Upper lobe of left lung (tissue), 6 donors: ENCODE measurements at regions not wholly inside any gene's neighbourhood (a gene's known extent, or its start where the extent isn't known, plus 50 kb on each side); places are given as distances from the start of the nearest gene placed in this dataset.

Experiments used
- ATAC-seq, 2 donors: fragments of 200-7000 bp; cut with Tn5 transposase; one replicate each; pipeline ENCODE4 v1.9.1; 2022; ENCODE audit warnings: mild to moderate bottlenecking in 2 of 2, moderate library complexity in 2 of 2; ENCODE audit not compliant: low FRiP score in 2 of 2
- DNase-seq, 2 donors: peaks; one replicate each; pipeline ENCODE4 v3.0.0-alpha.2; 2019 to 2020
- H3K27ac ChIP-seq, 4 donors: fragments of 200-600 bp; sonication (generic); one replicate each; pipeline ENCODE4 v1.5.1; 2016 to 2019
- H3K27me3 ChIP-seq, 4 donors: fragments of 200-600 bp; sonication (generic); one replicate each; pipeline ENCODE4 v1.5.1; 2017 to 2019
- H3K36me3 ChIP-seq, 4 donors: fragments of 200-600 bp; sonication (generic); one replicate each; pipeline ENCODE4 v1.5.1; 2016 to 2019
- H3K4me1 ChIP-seq, 4 donors: fragments of 200-600 bp; sonication (generic); one replicate each; pipeline ENCODE4 v1.5.1; 2018 to 2019
- H3K4me3 ChIP-seq, 4 donors: fragments of 200-600 bp; sonication (generic); one replicate each; pipeline ENCODE4 v1.5.1; 2017 to 2019; ENCODE audit warnings: mild to moderate bottlenecking in 2 of 4, moderate library complexity in 1 of 4
- H3K9me3 ChIP-seq, 4 donors: fragments of 200-600 bp; sonication (generic); one replicate each; pipeline ENCODE4 v1.5.1; 2018 to 2019
- EP300 ChIP-seq, 4 donors: sonication (generic); formaldehyde crosslinking; IDR thresholded peaks; one replicate each; pipeline ENCODE4 v1.5.1; 2017; ENCODE audit warnings: antibody characterized with exemption in 4 of 4, control low read depth in 2 of 4
- POLR2A ChIP-seq, 4 donors: fragments of 450-650 bp; IDR thresholded peaks; one replicate each; pipeline ENCODE4 v1.5.1; 2016 to 2017; ENCODE audit warnings: antibody characterized with exemption in 4 of 4, mild to moderate bottlenecking in 2 of 4
- POLR2AphosphoS5 ChIP-seq, 2 donors: sonication (generic); formaldehyde crosslinking; IDR thresholded peaks; one replicate each; pipeline ENCODE4 v1.5.1; 2017; ENCODE audit warnings: antibody characterized with exemption in 2 of 2
- WGBS, 2 donors: methylation state at CpG; one replicate each; pipeline ENCODE4 v1.1.5; 2017 to 2018; 5-methylcytosine and 5-hydroxymethylcytosine counted together
- TF ChIP-seq, protein P1 (sequence below), 6 experiments: fragments of 450-650 bp in 4 of 6; fragments of 200-600 bp in 2 of 6; sonication (generic) in 2 of 6; IDR thresholded peaks; one replicate each; pipeline ENCODE4 v1.5.1; 2016 to 2019; ENCODE audit warnings: antibody characterized with exemption in 6 of 6
- donor health status: DM: no; HTN: no; CAD: no; lungs with moderate emphysema.
- donor health status: DM: no; HTN: yes; CAD: no; lungs with severe emphysema.

DNA sequence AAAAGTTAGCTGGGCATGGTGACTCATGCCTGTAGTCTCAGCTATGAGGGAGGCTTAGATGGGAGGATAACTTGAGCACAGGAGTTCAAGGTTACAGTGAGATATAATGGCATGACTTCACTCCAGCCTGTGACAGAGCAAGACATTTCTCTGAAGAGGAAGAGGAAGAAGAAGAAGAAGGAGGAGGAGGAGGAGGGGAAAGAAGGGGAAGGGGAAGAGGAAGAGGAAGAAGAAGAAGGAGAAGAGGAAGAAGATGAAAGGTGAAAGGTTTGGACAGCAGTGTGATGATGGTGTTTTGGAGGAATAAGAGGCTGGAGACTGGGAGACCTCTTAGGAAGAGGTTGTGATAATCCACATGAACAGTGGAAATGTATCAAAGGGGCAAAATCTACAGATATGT lies 410.7 kb upstream of the JAG1 start:
- TF ChIP-seq EP300 (IDR thresholded peaks at IDR 0.05) (no peak), POLR2A (IDR thresholded peaks at IDR 0.05) (no peak), POLR2AphosphoS5 (IDR thresholded peaks at IDR 0.05) (no peak)
- TF ChIP-seq, protein P1, sequence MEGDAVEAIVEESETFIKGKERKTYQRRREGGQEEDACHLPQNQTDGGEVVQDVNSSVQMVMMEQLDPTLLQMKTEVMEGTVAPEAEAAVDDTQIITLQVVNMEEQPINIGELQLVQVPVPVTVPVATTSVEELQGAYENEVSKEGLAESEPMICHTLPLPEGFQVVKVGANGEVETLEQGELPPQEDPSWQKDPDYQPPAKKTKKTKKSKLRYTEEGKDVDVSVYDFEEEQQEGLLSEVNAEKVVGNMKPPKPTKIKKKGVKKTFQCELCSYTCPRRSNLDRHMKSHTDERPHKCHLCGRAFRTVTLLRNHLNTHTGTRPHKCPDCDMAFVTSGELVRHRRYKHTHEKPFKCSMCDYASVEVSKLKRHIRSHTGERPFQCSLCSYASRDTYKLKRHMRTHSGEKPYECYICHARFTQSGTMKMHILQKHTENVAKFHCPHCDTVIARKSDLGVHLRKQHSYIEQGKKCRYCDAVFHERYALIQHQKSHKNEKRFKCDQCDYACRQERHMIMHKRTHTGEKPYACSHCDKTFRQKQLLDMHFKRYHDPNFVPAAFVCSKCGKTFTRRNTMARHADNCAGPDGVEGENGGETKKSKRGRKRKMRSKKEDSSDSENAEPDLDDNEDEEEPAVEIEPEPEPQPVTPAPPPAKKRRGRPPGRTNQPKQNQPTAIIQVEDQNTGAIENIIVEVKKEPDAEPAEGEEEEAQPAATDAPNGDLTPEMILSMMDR (IDR thresholded peaks at IDR 0.05) = no peak
- H3K27me3 ChIP-seq = no peaks in the 10 kb centered on the region
- no peak overlapping the region for H3K4me3 ChIP-seq
- H3K36me3 ChIP-seq = no peaks in the 10 kb centered on the region
- DNase-seq = no peak
- no peaks in the 10 kb centered on the region for H3K4me1 ChIP-seq
- H3K9me3 ChIP-seq = no peaks in the 10 kb centered on the region
- no peak for ATAC-seq
- H3K27ac ChIP-seq = no peak overlapping the region

DNA sequence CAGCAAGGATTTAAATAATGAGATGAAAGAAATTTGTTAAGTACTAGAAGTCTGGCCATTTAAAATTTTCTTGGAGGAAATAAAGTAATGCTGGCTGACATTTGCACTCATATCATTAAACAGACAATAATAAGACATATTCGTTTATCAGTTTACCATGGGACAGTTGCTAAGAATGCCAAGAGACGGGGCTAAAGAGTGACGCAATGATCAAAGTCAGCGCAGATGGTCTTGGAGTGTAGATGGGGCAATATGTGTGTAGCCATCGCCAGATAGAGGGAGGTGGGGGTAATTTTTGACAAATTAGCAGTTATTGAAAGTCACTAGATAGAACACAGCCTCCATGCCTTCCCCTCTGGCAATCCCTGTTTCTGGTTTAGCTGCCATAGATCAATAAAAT lies 413.2 kb upstream of the JAG1 start:
- no peaks in the 10 kb centered on the region for H3K4me1 ChIP-seq
- ATAC-seq (no peak), DNase-seq (no peak)
- 73 to 83% methylated on average over 5 of the region's 5 CpGs for WGBS, 2 donors
- no peak overlapping the region for H3K27ac ChIP-seq
- H3K36me3 ChIP-seq = no peaks in the 10 kb centered on the region
- no peaks in the 10 kb centered on the region for H3K9me3 ChIP-seq
- TF ChIP-seq POLR2AphosphoS5 (IDR thresholded peaks at IDR 0.05) (no peak), POLR2A (IDR thresholded peaks at IDR 0.05) (no peak), EP300 (IDR thresholded peaks at IDR 0.05) (no peak)
- TF ChIP-seq, protein P1 (IDR thresholded peaks at IDR 0.05) = no peak
- no peaks in the 10 kb centered on the region for H3K27me3 ChIP-seq
- no peak overlapping the region for H3K4me3 ChIP-seq

DNA sequence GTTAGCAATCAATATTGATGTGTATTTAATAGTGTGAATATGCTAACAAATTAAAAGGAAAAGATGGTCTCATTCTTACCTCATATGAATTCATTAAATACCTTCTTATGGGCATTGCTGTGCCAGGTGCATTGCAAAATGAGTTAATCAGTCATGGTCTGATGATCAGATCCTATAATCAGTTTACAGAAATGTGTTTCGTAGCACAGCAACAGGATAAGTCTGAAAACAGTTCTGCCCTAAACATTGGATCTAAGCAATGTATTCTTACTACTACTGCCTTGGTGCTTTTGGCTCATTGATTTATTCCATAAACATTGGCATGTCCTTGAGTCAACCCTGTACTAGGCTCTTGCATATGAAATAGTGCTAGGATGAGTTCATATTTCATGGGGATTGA lies 417.0 kb upstream of the JAG1 start:
- WGBS, 2 donors = 75 to 80% methylated on average over 1 of the region's 1 CpG
- no peak overlapping the region for H3K27ac ChIP-seq
- DNase-seq = no peak
- H3K4me3 ChIP-seq = no peak overlapping the region
- no peaks in the 10 kb centered on the region for H3K4me1 ChIP-seq
- H3K36me3 ChIP-seq = no peaks in the 10 kb centered on the region
- no peak for TF ChIP-seq EP300 (IDR thresholded peaks at IDR 0.05)
- TF ChIP-seq, protein P1 (IDR thresholded peaks at IDR 0.05) = no peak
- H3K9me3 ChIP-seq = no peaks in the 10 kb centered on the region
- H3K27me3 ChIP-seq = no peaks in the 10 kb centered on the region
- no peak for ATAC-seq

DNA sequence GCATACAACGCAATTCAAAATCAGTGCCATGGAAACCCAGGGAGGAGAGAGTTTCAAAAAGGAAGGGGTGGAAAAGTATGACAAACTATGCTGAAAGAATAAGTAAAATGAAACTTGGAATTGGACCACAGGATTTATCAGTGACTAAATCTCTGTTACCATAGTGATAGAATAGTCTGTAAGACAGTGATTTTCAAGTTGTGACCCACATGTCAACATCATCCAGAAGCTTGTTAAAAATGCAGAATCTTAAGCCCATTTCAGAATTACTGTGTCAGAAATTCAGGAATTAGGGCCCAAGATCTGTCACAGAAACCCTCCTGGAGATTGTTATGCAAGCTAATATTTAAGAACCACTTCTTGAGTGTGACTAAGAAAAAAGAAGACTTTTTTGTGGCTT lies 417.7 kb upstream of the JAG1 start:
- DNase-seq (no peak), ATAC-seq (no peak)
- Histone ChIP-seq H3K27ac (no peak overlapping the region), H3K9me3 (no peaks in the 10 kb centered on the region), H3K36me3 (no peaks in the 10 kb centered on the region), H3K4me1 (no peaks in the 10 kb centered on the region), H3K27me3 (no peaks in the 10 kb centered on the region), H3K4me3 (no peak overlapping the region)
- 69 to 81% methylated on average over 1 of the region's 1 CpG for WGBS, 2 donors
- TF ChIP-seq POLR2A (IDR thresholded peaks at IDR 0.05) = no peak

DNA sequence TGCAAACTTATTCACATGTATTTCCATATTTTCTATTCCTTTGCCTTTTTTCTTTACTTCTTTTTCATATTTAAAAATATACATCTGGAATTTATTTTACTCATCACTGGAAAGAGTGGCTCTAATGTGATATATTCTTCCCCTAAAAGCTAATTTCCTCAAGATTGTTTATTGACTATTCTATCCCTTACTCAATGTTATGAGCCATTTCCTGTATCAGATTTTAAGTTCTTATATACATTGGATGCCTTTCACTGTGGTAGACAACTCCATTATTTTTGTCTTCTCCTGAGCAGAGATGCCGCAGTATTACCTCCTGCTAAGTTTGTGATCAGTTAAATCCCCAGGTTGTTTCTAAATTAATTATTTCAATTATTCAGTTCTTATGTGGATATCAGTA lies 418.4 kb upstream of the JAG1 start:
- no peak for ATAC-seq

More for the DNA sequence above, 418.4 kb upstream of the JAG1 start:
- Histone ChIP-seq H3K4me1 (no peaks in the 10 kb centered on the region), H3K27me3 (no peaks in the 10 kb centered on the region), H3K9me3 (no peaks in the 10 kb centered on the region), H3K4me3 (no peak overlapping the region), H3K27ac (no peak overlapping the region), H3K36me3 (no peaks in the 10 kb centered on the region)
- TF ChIP-seq EP300 (IDR thresholded peaks at IDR 0.05) = no peak
- TF ChIP-seq POLR2A (IDR thresholded peaks at IDR 0.05) = no peak
- TF ChIP-seq, protein P1 (IDR thresholded peaks at IDR 0.05) = no peak
- TF ChIP-seq POLR2AphosphoS5 (IDR thresholded peaks at IDR 0.05) = no peak
- 91 to 100% methylated on average over 1 of the region's 1 CpG for WGBS, 2 donors
- DNase-seq = no peak
